SK-N-SH treated with all-trans-retinoic acid at 6 μM for 48 hours (cell line): ENCODE measurements at regions not wholly inside any gene's neighbourhood (a gene's known extent, or its start where the extent isn't known, plus 50 kb on each side); places are given as distances from the start of the nearest gene placed in this dataset.

ENCODE experiments used
- CREB5 ChIP-seq: fragments of 250-450 bp; sonication (Bioruptor Pico); IDR thresholded peaks from 2 replicates; pipeline ENCODE4 v1.5.1; 2020; ENCODE audit warnings: low read depth, mild to moderate bottlenecking, moderate library complexity
- GLIS3 ChIP-seq: fragments of 250-450 bp; sonication (Bioruptor Pico); IDR thresholded peaks from 2 replicates; pipeline ENCODE4 v1.5.0; 2020; ENCODE audit warnings: mild to moderate bottlenecking, moderate library complexity
- RARB ChIP-seq: fragments of 250-450 bp; sonication (Bioruptor Pico); IDR thresholded peaks from 2 replicates; pipeline ENCODE4 v1.8.0; 2021; ENCODE audit warnings: mild to moderate bottlenecking, moderate library complexity
- TCF4 ChIP-seq: fragments of 250-450 bp; sonication (Bioruptor Pico); IDR thresholded peaks from 2 replicates; pipeline ENCODE4 v1.8.0; 2021; ENCODE audit warnings: mild to moderate bottlenecking, moderate library complexity, borderline replicate concordance

GRCh38 chr13:76719955-76720354, 166.2 kb downstream of the KCTD12 start:
- TF ChIP-seq RARB (CRISPR knock-in tag) (no peak), CREB5 (no peak), TCF4 (CRISPR knock-in tag) (no peak), GLIS3 (CRISPR knock-in tag) (no peak)
